AG08395 (cell line): ENCODE measurements at regions not wholly inside any gene's neighbourhood (a gene's known extent, or its start where the extent isn't known, plus 50 kb on each side); places are given as distances from the start of the nearest gene placed in this dataset.
"Not testable (repeated sequence)": the region's sequence is repeated elsewhere in the genome, so short reads cannot be mapped to it uniquely, and the experiment has no call there.

Experiments used
- DNase-seq: peaks from one replicate; pipeline ENCODE4 v3.0.0; 2012; ENCODE audit warnings: mixed read lengths, low spot score

GRCh38 chr12:27133022-27133590 lies 50.7 kb upstream of the C12orf71 start:
- no peak for DNase-seq

GRCh38 chr12:27140478-27140969 lies 58.1 kb upstream of the C12orf71 start:
- no peak for DNase-seq

- DNase-seq: peak; percentile 84
Measured at GRCh38 chr12:27142101-27142721, 59.8 kb upstream of the C12orf71 start.

GRCh38 chr12:27143256-27144069 lies 61.1 kb upstream of the C12orf71 start:
- DNase-seq: no peak

GRCh38 chr12:27145725-27146124 lies 63.3 kb upstream of the C12orf71 start:
- DNase-seq: not testable (repeated sequence)

GRCh38 chr12:27148373-27148772 lies 66.0 kb upstream of the C12orf71 start:
- no peak for DNase-seq

GRCh38 chr12:27148791-27149190 lies 66.4 kb upstream of the C12orf71 start:
- no peak for DNase-seq

- DNase-seq: no peak
Measured at GRCh38 chr12:27151479-27151878, 69.1 kb upstream of the C12orf71 start.

GRCh38 chr12:27158297-27158696 lies 75.9 kb upstream of the C12orf71 start:
- DNase-seq: no peak

GRCh38 chr12:27161458-27162228 lies 79.3 kb upstream of the C12orf71 start:
- no peak for DNase-seq

GRCh38 chr12:27162229-27162537 lies 79.8 kb upstream of the C12orf71 start:
- DNase-seq: no peak

GRCh38 chr12:27163048-27163715 lies 80.8 kb upstream of the C12orf71 start:
- peak; percentile 33 for DNase-seq

GRCh38 chr12:27163894-27164293 lies 80.2 kb upstream of the STK38L start:
- no peak for DNase-seq

- DNase-seq: no peak
Measured at GRCh38 chr12:27164330-27165040, 79.6 kb upstream of the STK38L start.

GRCh38 chr12:27165958-27166357 lies 78.1 kb upstream of the STK38L start:
- not testable (repeated sequence) for DNase-seq

- not testable (repeated sequence) for DNase-seq
Measured at GRCh38 chr12:27171494-27171893, 72.6 kb upstream of the STK38L start.

- peak; percentile 22 for DNase-seq
Measured at GRCh38 chr12:27176765-27177164, 67.3 kb upstream of the STK38L start.

GRCh38 chr12:27177706-27178105 lies 66.4 kb upstream of the STK38L start:
- peak; percentile 47 for DNase-seq

- no peak for DNase-seq
Measured at GRCh38 chr12:27178255-27178654, 65.8 kb upstream of the STK38L start.

- no peak for DNase-seq
Measured at GRCh38 chr12:27178723-27179399, 65.2 kb upstream of the STK38L start.
